ENCODE measurements at regions not wholly inside any gene's neighbourhood (a gene's known extent, or its start where the extent isn't known, plus 50 kb on each side); places are given as distances from the start of the nearest gene placed in this dataset.

GRCh38 chrX:4181782-4182407, 468.4 kb upstream of the PRKX start:
- TF ChIP-seq CTCF (IDR thresholded peaks at IDR 0.05) (no peak), POLR2A (IDR thresholded peaks at IDR 0.05) (no peak)

Measured in lower leg skin (tissue), 3 donors.